K562 (cell line): ENCODE measurements at regions not wholly inside any gene's neighbourhood (a gene's known extent, or its start where the extent isn't known, plus 50 kb on each side); places are given as distances from the start of the nearest gene placed in this dataset.
A peak's percentile ranks its signal among the peaks of the same experiment; 100 is the strongest.

ENCODE experiments used
- ATAC-seq: fragments of 200-7000 bp; cut with Tn5 transposase; 3 replicates; pipeline ENCODE4 v1.9.1; 2020; ENCODE audit warnings: moderate library complexity
- BruUV-seq: library from RNA; stranded (reverse); fragments of 400-500 nt; replicated peaks from 2 replicates; lab custom pipeline; 2021; lab: Mats Ljungman, UMichigan
- CTCF ChIA-PET: fragments of 300-600 bp; formaldehyde crosslinking; extraction: SDS; loops from one replicate; lab custom pipeline; 2021; ENCODE audit warnings: low intra/inter-chr PET ratio; lab: Yijun Ruan, JAX
- POLR2A ChIA-PET: fragments of 300-600, 350-650 bp; sonication (Branson Sonifier 250); formaldehyde crosslinking; extraction: SDS; loops from one replicate; lab custom pipeline; 2021; ENCODE audit warnings: antibody characterized with exemption, inconsistent platforms; lab: Yijun Ruan, JAX
- DNase-seq, 4 experiments: peaks; one replicate each; pipeline versions ENCODE4 v3.0.0 to v3.0.0-alpha.2; 2011 to 2018; ENCODE audit warnings: low spot score in 3 of 4, mixed read lengths in 3 of 4; ENCODE audit errors: extremely low read depth in 1 of 4
- FAIRE-seq: peaks from 2 replicates; lab custom pipeline; 2011; peaks lifted over from hg19 to GRCh38; lab: Jason Lieb, UNC
- H2AFZ ChIP-seq: 2 replicates; pipeline ENCODE4 v1.6.0; 2011; ENCODE audit warnings: low read depth, low read length, control low read depth, inconsistent platforms
- H3K27ac ChIP-seq: fragments of 200-600 bp; 3 replicates; pipeline ENCODE4 v1.8.0; 2011; ENCODE audit warnings: low read depth, mild to moderate bottlenecking, control low read depth, inconsistent platforms, low read length, moderate library complexity, mixed read lengths; ENCODE audit errors: extremely low read depth
- H3K27me3 ChIP-seq, 2 experiments: fragments of 300-600 bp in 1 of 2; 2 replicates in 1 of 2; 3 replicates in 1 of 2; pipeline versions ENCODE4 v1.6.0 to v1.8.0; 2011; ENCODE audit warnings: inconsistent platforms in 2 of 2, low read length in 2 of 2, mild to moderate bottlenecking in 1 of 2, mixed read lengths in 1 of 2, moderate library complexity in 1 of 2; ENCODE audit not compliant: control insufficient read depth in 2 of 2, insufficient read depth in 2 of 2
- H3K36me3 ChIP-seq: fragments of 300-600 bp; 3 replicates; pipeline ENCODE4 v1.8.0; 2011; ENCODE audit warnings: mild to moderate bottlenecking, low read length, inconsistent platforms; ENCODE audit not compliant: control insufficient read depth, insufficient read depth
- H3K4me1 ChIP-seq, 2 experiments: fragments of 200-600 bp in 1 of 2; replicated peaks in 1 of 2; 2 replicates in 1 of 2; 3 replicates in 1 of 2; pipeline versions ENCODE4 v1.5.1 to v1.8.0; 2011; ENCODE audit warnings: inconsistent platforms in 2 of 2, low read length in 2 of 2, mild to moderate bottlenecking in 1 of 2, mixed read lengths in 1 of 2, moderate library complexity in 1 of 2; ENCODE audit not compliant: control insufficient read depth in 2 of 2, insufficient read depth in 2 of 2
- H3K4me2 ChIP-seq: 2 replicates; pipeline ENCODE4 v1.6.1; 2011; ENCODE audit warnings: low read length, control low read depth, inconsistent platforms, mixed read lengths; ENCODE audit not compliant: insufficient read depth
- H3K4me3 ChIP-seq: fragments of 200-600 bp; sonication (generic), shearing (Covaris generic); 2 replicates; pipeline ENCODE4 v1.5.1; 2016; ENCODE audit warnings: control low read depth, inconsistent platforms
- H3K79me2 ChIP-seq: fragments of 200-600 bp; 3 replicates; pipeline ENCODE4 v1.8.0; 2011; ENCODE audit warnings: low read length, inconsistent platforms; ENCODE audit not compliant: control insufficient read depth, insufficient read depth
- H3K9ac ChIP-seq, 2 experiments: 2 replicates each; pipeline versions ENCODE4 v1.6.0 to v1.6.1; 2011; ENCODE audit warnings: low read depth in 2 of 2, low read length in 2 of 2, control low read depth in 1 of 2, inconsistent platforms in 1 of 2, mild to moderate bottlenecking in 1 of 2, mixed read lengths in 1 of 2; ENCODE audit not compliant: insufficient read depth in 1 of 2
- H3K9me1 ChIP-seq: one replicate; pipeline ENCODE4 v1.6.0; 2011; ENCODE audit warnings: inconsistent platforms, mild to moderate bottlenecking, low read length, moderate library complexity; ENCODE audit not compliant: control insufficient read depth, insufficient read depth
- H3K9me3 ChIP-seq: replicated peaks from 2 replicates; pipeline ENCODE4 v1.5.1; 2011; ENCODE audit warnings: low read depth, low read length, inconsistent platforms; ENCODE audit not compliant: control insufficient read depth, insufficient read depth
- H4K20me1 ChIP-seq: replicated peaks from 2 replicates; pipeline ENCODE4 v1.6.1; 2011; ENCODE audit warnings: low read length, inconsistent platforms, mixed read lengths; ENCODE audit not compliant: control insufficient read depth, insufficient read depth
- C11orf30 ChIP-seq: fragments of 450-650 bp; IDR thresholded peaks from 2 replicates; pipeline ENCODE4 v1.6.1; 2016; ENCODE audit warnings: low read depth, mild to moderate bottlenecking
- CBX2 ChIP-seq: fragments of 200-600 bp; sonication (generic); IDR thresholded peaks from one replicate; pipeline ENCODE4 v1.6.1; 2012; ENCODE audit warnings: mild to moderate bottlenecking, low read length, inconsistent platforms; ENCODE audit not compliant: insufficient read depth, poor library complexity, severe bottlenecking
- KAT2B ChIP-seq: IDR thresholded peaks from one replicate; pipeline ENCODE4 v1.6.1; 2012; ENCODE audit warnings: low read depth, mild to moderate bottlenecking, control low read depth, inconsistent platforms, low read length, moderate library complexity
- KDM2B ChIP-seq: fragments of 250-450 bp; sonication (Bioruptor Pico); IDR thresholded peaks from 2 replicates; pipeline ENCODE4 v1.8.0; 2021; ENCODE audit warnings: mild to moderate bottlenecking, moderate library complexity
- MITF ChIP-seq: IDR thresholded peaks from 2 replicates; pipeline ENCODE4 v1.6.1; 2014; ENCODE audit warnings: antibody characterized with exemption
- NR3C1 ChIP-seq: sonication (generic); formaldehyde crosslinking; IDR thresholded peaks from 2 replicates; pipeline ENCODE4 v1.8.1; 2022; ENCODE audit warnings: missing genetic modification reagents
- ZNF165 ChIP-seq: fragments of 250-450 bp; sonication (Bioruptor Pico); IDR thresholded peaks from 2 replicates; pipeline ENCODE4 v1.4.0; 2020; ENCODE audit warnings: borderline replicate concordance
- ZNF316 ChIP-seq: fragments of 450-650 bp; IDR thresholded peaks from 2 replicates; pipeline ENCODE4 v1.6.1; 2016
- ZNF830 ChIP-seq: fragments of 250-450 bp; sonication (Bioruptor Pico); IDR thresholded peaks from 2 replicates; pipeline ENCODE4 v1.5.0; 2021; ENCODE audit warnings: mild to moderate bottlenecking
- WGBS: fragments of 100-300 bp; shearing (Covaris generic); methylation state at CpG from one replicate; pipeline ENCODE4 v1.1.6; 2016; ENCODE audit warnings: low coverage, mixed read lengths; ENCODE audit not compliant: insufficient coverage; ENCODE audit errors: missing lambda C conversion rate; 5-methylcytosine and 5-hydroxymethylcytosine counted together
- in situ Hi-C: fragments of 300-500 bp; cut with MboI; formaldehyde crosslinking; loops from 4 replicates; pipeline ENCODE4 v1.15.0; 2018; ENCODE audit warnings: inconsistent platforms, mixed read lengths
- intact Hi-C: fragments of 100-400 bp; cut with micrococcal nuclease; formaldehyde crosslinking; loops from 2 replicates; pipeline ENCODE4 v1.14.2; 2022
- TF ChIP-seq, protein P1 (sequence below): fragments of 250-450 bp; sonication (Bioruptor Pico); IDR thresholded peaks from 2 replicates; pipeline ENCODE4 v1.4.0; 2020; ENCODE audit warnings: mild to moderate bottlenecking, moderate library complexity
- TF ChIP-seq, protein P2 (sequence below): fragments of 150-350 bp; conservative IDR thresholded peaks from 2 replicates; pipeline ENCODE4 v1.6.1; 2014; ENCODE audit warnings: low read length

DNA sequence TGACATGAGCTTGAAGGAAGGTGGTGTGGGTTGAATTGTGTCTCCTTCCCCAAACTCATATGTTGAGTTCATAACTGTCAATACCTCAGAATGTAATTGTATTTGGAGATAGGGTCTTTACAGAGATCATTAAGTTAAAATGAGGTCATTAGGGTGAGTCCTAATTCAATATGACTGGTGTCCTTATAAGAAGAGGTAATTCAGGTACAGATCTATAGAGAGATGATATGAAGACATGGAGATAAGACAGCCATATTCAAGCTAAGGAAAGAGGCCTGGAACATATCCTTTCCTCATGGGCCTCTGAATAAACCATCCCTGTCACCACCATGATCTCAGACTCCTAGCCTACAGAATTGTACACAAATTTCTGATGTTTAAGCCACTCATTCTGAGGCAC lies 514.7 kb upstream of the MGAT4C start (continued):
- TF ChIP-seq, protein P1, sequence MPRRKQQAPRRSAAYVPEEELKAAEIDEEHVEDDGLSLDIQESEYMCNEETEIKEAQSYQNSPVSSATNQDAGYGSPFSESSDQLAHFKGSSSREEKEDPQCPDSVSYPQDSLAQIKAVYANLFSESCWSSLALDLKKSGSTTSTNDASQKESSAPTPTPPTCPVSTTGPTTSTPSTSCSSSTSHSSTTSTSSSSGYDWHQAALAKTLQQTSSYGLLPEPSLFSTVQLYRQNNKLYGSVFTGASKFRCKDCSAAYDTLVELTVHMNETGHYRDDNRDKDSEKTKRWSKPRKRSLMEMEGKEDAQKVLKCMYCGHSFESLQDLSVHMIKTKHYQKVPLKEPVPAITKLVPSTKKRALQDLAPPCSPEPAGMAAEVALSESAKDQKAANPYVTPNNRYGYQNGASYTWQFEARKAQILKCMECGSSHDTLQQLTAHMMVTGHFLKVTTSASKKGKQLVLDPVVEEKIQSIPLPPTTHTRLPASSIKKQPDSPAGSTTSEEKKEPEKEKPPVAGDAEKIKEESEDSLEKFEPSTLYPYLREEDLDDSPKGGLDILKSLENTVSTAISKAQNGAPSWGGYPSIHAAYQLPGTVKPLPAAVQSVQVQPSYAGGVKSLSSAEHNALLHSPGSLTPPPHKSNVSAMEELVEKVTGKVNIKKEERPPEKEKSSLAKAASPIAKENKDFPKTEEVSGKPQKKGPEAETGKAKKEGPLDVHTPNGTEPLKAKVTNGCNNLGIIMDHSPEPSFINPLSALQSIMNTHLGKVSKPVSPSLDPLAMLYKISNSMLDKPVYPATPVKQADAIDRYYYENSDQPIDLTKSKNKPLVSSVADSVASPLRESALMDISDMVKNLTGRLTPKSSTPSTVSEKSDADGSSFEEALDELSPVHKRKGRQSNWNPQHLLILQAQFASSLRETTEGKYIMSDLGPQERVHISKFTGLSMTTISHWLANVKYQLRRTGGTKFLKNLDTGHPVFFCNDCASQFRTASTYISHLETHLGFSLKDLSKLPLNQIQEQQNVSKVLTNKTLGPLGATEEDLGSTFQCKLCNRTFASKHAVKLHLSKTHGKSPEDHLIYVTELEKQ (CRISPR knock-in tag), result no peak
- TF ChIP-seq, protein P2, sequence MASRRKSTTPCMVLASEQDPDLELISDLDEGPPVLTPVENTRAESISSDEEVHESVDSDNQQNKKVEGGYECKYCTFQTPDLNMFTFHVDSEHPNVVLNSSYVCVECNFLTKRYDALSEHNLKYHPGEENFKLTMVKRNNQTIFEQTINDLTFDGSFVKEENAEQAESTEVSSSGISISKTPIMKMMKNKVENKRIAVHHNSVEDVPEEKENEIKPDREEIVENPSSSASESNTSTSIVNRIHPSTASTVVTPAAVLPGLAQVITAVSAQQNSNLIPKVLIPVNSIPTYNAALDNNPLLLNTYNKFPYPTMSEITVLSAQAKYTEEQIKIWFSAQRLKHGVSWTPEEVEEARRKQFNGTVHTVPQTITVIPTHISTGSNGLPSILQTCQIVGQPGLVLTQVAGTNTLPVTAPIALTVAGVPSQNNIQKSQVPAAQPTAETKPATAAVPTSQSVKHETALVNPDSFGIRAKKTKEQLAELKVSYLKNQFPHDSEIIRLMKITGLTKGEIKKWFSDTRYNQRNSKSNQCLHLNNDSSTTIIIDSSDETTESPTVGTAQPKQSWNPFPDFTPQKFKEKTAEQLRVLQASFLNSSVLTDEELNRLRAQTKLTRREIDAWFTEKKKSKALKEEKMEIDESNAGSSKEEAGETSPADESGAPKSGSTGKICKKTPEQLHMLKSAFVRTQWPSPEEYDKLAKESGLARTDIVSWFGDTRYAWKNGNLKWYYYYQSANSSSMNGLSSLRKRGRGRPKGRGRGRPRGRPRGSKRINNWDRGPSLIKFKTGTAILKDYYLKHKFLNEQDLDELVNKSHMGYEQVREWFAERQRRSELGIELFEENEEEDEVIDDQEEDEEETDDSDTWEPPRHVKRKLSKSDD, result no peak

GRCh38 chr12:86748894-86749293 lies 492.7 kb upstream of the MGAT4C start:
- no peaks in the 10 kb centered on the region for H3K79me2 ChIP-seq
- no peak overlapping the region for H3K4me2 ChIP-seq
- no peaks in the 10 kb centered on the region for H3K4me1 ChIP-seq
- no peak overlapping the region for H3K9ac ChIP-seq
- H2AFZ ChIP-seq, result no peak overlapping the region
- in situ Hi-C loops, result no loop called here
- ATAC-seq (no peak), FAIRE-seq (no peak), DNase-seq (no peak)
- H3K9me3 ChIP-seq, result no peaks in the 10 kb centered on the region; the same call in 1 of the 2 replicates
- no peaks in the 10 kb centered on the region for H3K9me1 ChIP-seq
- WGBS, result 0% methylated on average over 2 of the region's 2 CpGs
- TF ChIP-seq MITF, result no peak
- TF ChIP-seq ZNF830 (CRISPR knock-in tag), result no peak
- no peak for TF ChIP-seq C11orf30
- TF ChIP-seq KDM2B (CRISPR knock-in tag), result no peak
- TF ChIP-seq CBX2, result no peak
- no peak for TF ChIP-seq ZNF165 (CRISPR knock-in tag)
- peak; percentile 39; the same call in 1 of the 2 replicates for TF ChIP-seq ZNF316
- no peak for TF ChIP-seq NR3C1
- TF ChIP-seq KAT2B, result no peak
- intact Hi-C loops, result no loop called here
- no peak overlapping the region for H3K4me3 ChIP-seq
- H3K27ac ChIP-seq, result no peak overlapping the region
- POLR2A ChIA-PET, result no interaction called here
- CTCF ChIA-PET, result no interaction called here
- H4K20me1 ChIP-seq, result no peaks in the 10 kb centered on the region
- no TSS peak for BruUV-seq
- H3K36me3 ChIP-seq, result no peaks in the 10 kb centered on the region
- no peaks in the 10 kb centered on the region for H3K27me3 ChIP-seq
